ENCODE measurements at regions not wholly inside any gene's neighbourhood (a gene's known extent, or its start where the extent isn't known, plus 50 kb on each side); places are given as distances from the start of the nearest gene placed in this dataset.
"Not testable (repeated sequence)": the region's sequence is repeated elsewhere in the genome, so short reads cannot be mapped to it uniquely, and the experiment has no call there.

DNA sequence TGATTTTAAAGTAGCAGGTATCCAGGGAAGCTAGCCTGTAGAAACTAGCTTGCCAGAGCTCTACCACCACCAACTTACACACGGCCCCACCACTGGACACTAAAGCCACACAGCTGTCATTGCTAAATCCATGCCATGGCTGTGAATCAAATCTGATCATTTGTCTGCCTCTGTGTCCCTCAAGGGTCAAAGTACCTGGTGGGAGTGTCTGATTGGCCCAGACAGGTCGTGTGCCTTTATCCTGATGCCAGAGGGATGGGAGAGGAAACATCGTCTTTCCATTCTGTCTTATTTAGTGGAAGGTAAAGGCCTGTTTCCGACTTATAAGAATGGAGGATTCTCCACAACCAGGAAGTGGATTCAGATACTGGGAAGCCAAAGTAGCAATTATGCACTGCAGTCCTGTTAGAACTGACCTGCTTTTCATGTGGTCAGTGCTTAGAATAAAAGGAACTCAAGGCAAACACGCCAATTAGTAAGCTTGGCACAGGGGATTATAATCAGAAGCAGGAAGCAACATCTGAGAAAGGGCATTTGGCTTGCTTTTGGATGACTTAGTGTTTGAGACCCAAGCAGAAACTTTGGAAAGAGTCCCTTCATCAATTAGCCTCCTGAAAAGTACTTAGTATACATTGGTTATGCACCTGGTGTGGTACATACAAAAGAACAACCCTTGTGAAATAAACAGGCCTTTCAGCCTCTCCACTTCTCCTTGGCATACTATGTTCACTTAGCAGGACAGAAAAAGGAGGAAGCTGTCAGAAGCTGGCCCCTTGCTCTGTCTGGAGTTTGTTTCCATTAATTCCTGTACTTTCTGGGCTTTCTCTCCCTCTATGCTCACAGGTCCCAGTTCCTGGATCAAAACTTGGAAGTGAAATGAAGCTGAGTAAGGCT, 192.4 kb downstream of the NUFIP1 start:
- CTCF ChIA-PET (ENCODE audit: low intra/inter-chr PET ratio): no interaction called here
- TF ChIP-seq ZNF436 (CRISPR knock-in tag; IDR thresholded peaks at IDR 0.05): no peak
- TF ChIP-seq MCM3 (IDR thresholded peaks at IDR 0.05): no peak
- no peak for TF ChIP-seq RBFOX2 (IDR thresholded peaks at IDR 0.05; ENCODE audit: low read depth, low read length)
- TF ChIP-seq ZNF785 (CRISPR knock-in tag; IDR thresholded peaks at IDR 0.05): no peak
- in situ Hi-C loops (cut with MboI) (no loop called here), intact Hi-C loops (cut with micrococcal nuclease) (no loop called here)
- Histone ChIP-seq H3K79me2 (ENCODE audit: control insufficient read depth, insufficient read depth, low read length) (no peaks in the 10 kb centered on the region), H3K4me3 (no peak overlapping the region), H3K9me3 (replicated peaks; ENCODE audit: control insufficient read depth, insufficient read depth, low read depth, low read length) (no peaks in the 10 kb centered on the region), H3K27ac (ENCODE audit: extremely low read depth, low read depth, low read length) (no peak overlapping the region), H3K9ac (ENCODE audit: insufficient read depth in 1 of 2, low read depth in 2 of 2, low read length in 2 of 2) (no peak overlapping the region), H3K36me3 (ENCODE audit: control insufficient read depth, insufficient read depth, low read length) (no peaks in the 10 kb centered on the region), H2AFZ (ENCODE audit: low read depth, low read length) (no peak overlapping the region), H3K9me1 (ENCODE audit: control insufficient read depth, insufficient read depth, low read length) (no peaks in the 10 kb centered on the region), H3K4me2 (ENCODE audit: insufficient read depth, low read length) (no peak overlapping the region), H3K27me3 (ENCODE audit: control insufficient read depth in 2 of 2, insufficient read depth in 2 of 2, low read length in 2 of 2) (peaks cover 0 to 9% of the 10 kb centered on the region in 2 experiments; a peak in 1 of 5 replicates), H4K20me1 (replicated peaks; ENCODE audit: control insufficient read depth, insufficient read depth, low read length) (no peaks in the 10 kb centered on the region), H3K4me1 (replicated peaks in 1 of 2; ENCODE audit: control insufficient read depth in 2 of 2, insufficient read depth in 2 of 2, low read length in 2 of 2) (no peaks in the 10 kb centered on the region)
- DNase-seq (ENCODE audit: extremely low read depth in 1 of 4, low spot score in 3 of 4) (no peak), FAIRE-seq (no peak), ATAC-seq (no peak)
- WGBS (ENCODE audit: insufficient coverage, low coverage, missing lambda C conversion rate): 0% methylated on average over 5 of the region's 5 CpGs
- POLR2A ChIA-PET: no interaction called here
- no TSS peak for BruUV-seq (replicated peaks)

GRCh38 chr13:44796039-44796438, 193.2 kb downstream of the NUFIP1 start:
- POLR2A ChIA-PET; H3K9ac ChIP-seq (ENCODE audit: insufficient read depth in 1 of 2, low read depth in 2 of 2, low read length in 2 of 2); H3K79me2 ChIP-seq (ENCODE audit: control insufficient read depth, insufficient read depth, low read length); FAIRE-seq; H3K9me3 ChIP-seq (replicated peaks; ENCODE audit: control insufficient read depth, insufficient read depth, low read depth, low read length); in situ Hi-C loops (cut with MboI); H3K27me3 ChIP-seq (ENCODE audit: control insufficient read depth in 2 of 2, insufficient read depth in 2 of 2, low read length in 2 of 2); H3K9me1 ChIP-seq (ENCODE audit: control insufficient read depth, insufficient read depth, low read length); BruUV-seq (replicated peaks); intact Hi-C loops (cut with micrococcal nuclease); H3K27ac ChIP-seq (ENCODE audit: extremely low read depth, low read depth, low read length); ATAC-seq; H3K4me2 ChIP-seq (ENCODE audit: insufficient read depth, low read length); H4K20me1 ChIP-seq (replicated peaks; ENCODE audit: control insufficient read depth, insufficient read depth, low read length); H3K4me1 ChIP-seq (replicated peaks in 1 of 2; ENCODE audit: control insufficient read depth in 2 of 2, insufficient read depth in 2 of 2, low read length in 2 of 2); CTCF ChIA-PET (ENCODE audit: low intra/inter-chr PET ratio); H2AFZ ChIP-seq (ENCODE audit: low read depth, low read length); DNase-seq (ENCODE audit: extremely low read depth in 1 of 4, low spot score in 3 of 4); H3K36me3 ChIP-seq (ENCODE audit: control insufficient read depth, insufficient read depth, low read length); H3K4me3 ChIP-seq: not testable (repeated sequence)
- 0% methylated on average over 2 of the region's 2 CpGs for WGBS (ENCODE audit: insufficient coverage, low coverage, missing lambda C conversion rate)
